ENCODE measurements at regions not wholly inside any gene's neighbourhood (a gene's known extent, or its start where the extent isn't known, plus 50 kb on each side); places are given as distances from the start of the nearest gene placed in this dataset.

DNA sequence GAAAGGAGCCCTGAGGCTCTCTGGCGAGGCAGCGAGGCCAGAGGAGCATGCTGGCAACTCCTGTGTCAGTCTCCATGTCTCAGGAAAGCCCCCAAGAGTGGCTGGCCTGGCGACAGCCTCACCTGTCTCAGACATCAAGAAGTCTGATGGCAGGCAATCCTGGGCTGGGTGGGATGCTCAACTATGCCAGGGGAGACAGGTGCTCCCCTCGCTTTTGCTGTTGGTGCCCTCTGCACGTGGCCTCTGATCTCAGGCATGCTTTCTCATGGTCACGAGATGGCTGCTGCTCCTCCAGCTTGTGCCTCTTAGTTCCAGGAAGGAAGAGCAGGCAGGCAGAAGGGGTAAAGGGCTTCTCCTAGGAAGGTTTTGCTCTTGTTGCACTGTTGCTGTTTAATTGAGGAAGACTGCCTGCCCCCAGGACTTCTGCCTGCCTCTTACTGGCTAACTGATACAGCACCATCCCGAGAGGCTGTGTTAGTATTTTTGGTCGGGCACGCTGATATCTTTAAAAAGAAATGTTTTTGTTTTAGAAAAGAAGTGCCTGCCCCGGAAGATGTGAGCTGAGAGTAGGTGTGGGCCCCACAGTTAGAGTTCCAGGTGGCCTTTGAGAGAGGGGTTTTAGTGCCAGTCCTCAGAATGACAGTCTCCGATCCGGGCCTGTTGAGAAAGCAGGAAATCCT is 344.8 kb upstream of the HS6ST1 start:
- 15% methylated on average over 12 of the region's 12 CpGs for WGBS (ENCODE audit: low lambda C conversion rate)
- DNase-seq (ENCODE audit: low spot score) = no peak
- Histone ChIP-seq H3K9me3 (ENCODE audit: low read length) (no peaks in the 10 kb centered on the region), H3K4me1 (ENCODE audit: insufficient read depth, low read length) (no peaks in the 10 kb centered on the region), H3K4me2 (ENCODE audit: low read depth, low read length) (no peak overlapping the region), H3K27ac (ENCODE audit: extremely low read length, insufficient read depth, low read length) (no peak overlapping the region), H4K20me1 (ENCODE audit: insufficient read depth, low read length) (no peaks in the 10 kb centered on the region), H2AFZ (ENCODE audit: low read length) (no peak overlapping the region), H3K4me3 (replicated peaks in 1 of 3; ENCODE audit: insufficient read depth in 1 of 3, low read depth in 2 of 3, low read length in 3 of 3) (no peak overlapping the region), H3K79me2 (ENCODE audit: insufficient read depth, low read length) (no peaks in the 10 kb centered on the region), H3K9ac (ENCODE audit: insufficient read depth, low read depth, low read length) (no peak overlapping the region), H3K36me3 (replicated peaks in 1 of 2; ENCODE audit: control insufficient read depth in 1 of 2, insufficient read depth in 2 of 2, low read length in 2 of 2) (no peaks in the 10 kb centered on the region), H3K27me3 (ENCODE audit: control insufficient read depth in 1 of 2, insufficient read depth in 2 of 2, low read length in 2 of 2) (peaks cover 6 to 63% of the 10 kb centered on the region in 2 experiments)
- ChIA-PET CTCF (ENCODE audit: low intra/inter-chr PET ratio, low total read pairs) (no interaction called here), POLR2A (no interaction called here)
- intact Hi-C loops (cut with micrococcal nuclease; ENCODE audit: unreplicated experiment) (no loop called here), in situ Hi-C loops (cut with HindIII; ENCODE audit: extremely low pct_ligation_motif_present, low pct_unique_long_range_greater_than_20kb) (no loop called here)
- FAIRE-seq = no peak
- TF ChIP-seq, protein P1, sequence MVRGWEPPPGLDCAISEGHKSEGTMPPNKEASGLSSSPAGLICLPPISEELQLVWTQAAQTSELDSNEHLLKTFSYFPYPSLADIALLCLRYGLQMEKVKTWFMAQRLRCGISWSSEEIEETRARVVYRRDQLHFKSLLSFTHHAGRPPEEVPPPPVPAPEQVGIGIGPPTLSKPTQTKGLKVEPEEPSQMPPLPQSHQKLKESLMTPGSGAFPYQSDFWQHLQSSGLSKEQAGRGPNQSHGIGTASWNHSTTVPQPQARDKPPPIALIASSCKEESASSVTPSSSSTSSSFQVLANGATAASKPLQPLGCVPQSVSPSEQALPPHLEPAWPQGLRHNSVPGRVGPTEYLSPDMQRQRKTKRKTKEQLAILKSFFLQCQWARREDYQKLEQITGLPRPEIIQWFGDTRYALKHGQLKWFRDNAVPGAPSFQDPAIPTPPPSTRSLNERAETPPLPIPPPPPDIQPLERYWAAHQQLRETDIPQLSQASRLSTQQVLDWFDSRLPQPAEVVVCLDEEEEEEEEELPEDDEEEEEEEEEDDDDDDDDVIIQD (CRISPR knock-in tag; IDR thresholded peaks at IDR 0.05; ENCODE audit: low read depth) = no peak
- TF ChIP-seq, protein P2, sequence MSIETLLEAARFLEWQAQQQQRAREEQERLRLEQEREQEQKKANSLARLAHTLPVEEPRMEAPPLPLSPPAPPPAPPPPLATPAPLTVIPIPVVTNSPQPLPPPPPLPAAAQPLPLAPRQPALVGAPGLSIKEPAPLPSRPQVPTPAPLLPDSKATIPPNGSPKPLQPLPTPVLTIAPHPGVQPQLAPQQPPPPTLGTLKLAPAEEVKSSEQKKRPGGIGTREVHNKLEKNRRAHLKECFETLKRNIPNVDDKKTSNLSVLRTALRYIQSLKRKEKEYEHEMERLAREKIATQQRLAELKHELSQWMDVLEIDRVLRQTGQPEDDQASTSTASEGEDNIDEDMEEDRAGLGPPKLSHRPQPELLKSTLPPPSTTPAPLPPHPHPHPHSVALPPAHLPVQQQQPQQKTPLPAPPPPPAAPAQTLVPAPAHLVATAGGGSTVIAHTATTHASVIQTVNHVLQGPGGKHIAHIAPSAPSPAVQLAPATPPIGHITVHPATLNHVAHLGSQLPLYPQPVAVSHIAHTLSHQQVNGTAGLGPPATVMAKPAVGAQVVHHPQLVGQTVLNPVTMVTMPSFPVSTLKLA (IDR thresholded peaks at IDR 0.05) = peak; percentile 83
- no TSS peak for BruUV-seq (replicated peaks)
- ATAC-seq = no peak

DNA sequence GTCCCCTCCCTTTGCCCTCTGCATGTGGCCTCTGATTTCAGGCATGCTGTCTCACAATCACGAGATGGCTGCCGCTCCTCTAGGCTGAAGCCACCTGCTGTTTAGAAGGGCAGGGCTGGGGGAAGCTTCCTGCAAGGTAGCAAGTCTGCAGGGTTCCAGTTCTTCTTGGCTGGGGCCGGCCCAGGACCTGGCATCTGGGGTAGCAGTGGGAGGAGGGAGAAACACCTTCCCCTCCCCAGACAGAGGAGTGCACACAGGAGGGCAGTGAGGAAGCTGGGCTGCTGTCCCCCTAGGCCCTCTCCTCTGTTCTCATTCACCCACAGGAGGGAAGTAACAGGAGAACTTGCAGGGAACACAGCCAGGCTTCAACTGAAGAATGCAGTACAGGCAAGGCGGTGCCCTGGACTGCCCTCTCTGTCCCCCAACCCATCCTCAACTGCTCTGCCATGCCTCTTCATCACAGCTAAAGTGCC is 345.9 kb upstream of the HS6ST1 start:
- intact Hi-C loops (cut with micrococcal nuclease; ENCODE audit: unreplicated experiment) = no loop called here
- ATAC-seq = no peak
- in situ Hi-C loops (cut with HindIII; ENCODE audit: extremely low pct_ligation_motif_present, low pct_unique_long_range_greater_than_20kb) = no loop called here
- no peak overlapping the region for H3K27ac ChIP-seq (ENCODE audit: extremely low read length, insufficient read depth, low read length)
- H3K9ac ChIP-seq (ENCODE audit: insufficient read depth, low read depth, low read length) = no peak overlapping the region
- H3K4me2 ChIP-seq (ENCODE audit: low read depth, low read length) = no peak overlapping the region
- H3K9me3 ChIP-seq (ENCODE audit: low read length) = no peaks in the 10 kb centered on the region
- DNase-seq (ENCODE audit: low spot score) = no peak
- no peaks in the 10 kb centered on the region for H4K20me1 ChIP-seq (ENCODE audit: insufficient read depth, low read length)
- H3K79me2 ChIP-seq (ENCODE audit: insufficient read depth, low read length) = no peaks in the 10 kb centered on the region
- no peak overlapping the region for H2AFZ ChIP-seq (ENCODE audit: low read length)
- ChIA-PET CTCF (ENCODE audit: low intra/inter-chr PET ratio, low total read pairs) (no interaction called here), POLR2A (no interaction called here)
- no TSS peak for BruUV-seq (replicated peaks)
- peaks cover 5 to 53% of the 10 kb centered on the region in 2 experiments for H3K27me3 ChIP-seq (ENCODE audit: control insufficient read depth in 1 of 2, insufficient read depth in 2 of 2, low read length in 2 of 2)
- no peaks in the 10 kb centered on the region for H3K36me3 ChIP-seq (replicated peaks in 1 of 2; ENCODE audit: control insufficient read depth in 1 of 2, insufficient read depth in 2 of 2, low read length in 2 of 2)
- no peak for FAIRE-seq
- H3K4me3 ChIP-seq (replicated peaks in 1 of 3; ENCODE audit: insufficient read depth in 1 of 3, low read depth in 2 of 3, low read length in 3 of 3) = no peak overlapping the region
- H3K4me1 ChIP-seq (ENCODE audit: insufficient read depth, low read length) = no peaks in the 10 kb centered on the region
- WGBS (ENCODE audit: low lambda C conversion rate) = 19% methylated on average over 3 of the region's 4 CpGs
- TF ChIP-seq, protein P3, sequence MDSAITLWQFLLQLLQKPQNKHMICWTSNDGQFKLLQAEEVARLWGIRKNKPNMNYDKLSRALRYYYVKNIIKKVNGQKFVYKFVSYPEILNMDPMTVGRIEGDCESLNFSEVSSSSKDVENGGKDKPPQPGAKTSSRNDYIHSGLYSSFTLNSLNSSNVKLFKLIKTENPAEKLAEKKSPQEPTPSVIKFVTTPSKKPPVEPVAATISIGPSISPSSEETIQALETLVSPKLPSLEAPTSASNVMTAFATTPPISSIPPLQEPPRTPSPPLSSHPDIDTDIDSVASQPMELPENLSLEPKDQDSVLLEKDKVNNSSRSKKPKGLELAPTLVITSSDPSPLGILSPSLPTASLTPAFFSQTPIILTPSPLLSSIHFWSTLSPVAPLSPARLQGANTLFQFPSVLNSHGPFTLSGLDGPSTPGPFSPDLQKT (CRISPR knock-in tag; IDR thresholded peaks at IDR 0.05; ENCODE audit: borderline replicate concordance) = no peak
- TF ChIP-seq, protein P4, sequence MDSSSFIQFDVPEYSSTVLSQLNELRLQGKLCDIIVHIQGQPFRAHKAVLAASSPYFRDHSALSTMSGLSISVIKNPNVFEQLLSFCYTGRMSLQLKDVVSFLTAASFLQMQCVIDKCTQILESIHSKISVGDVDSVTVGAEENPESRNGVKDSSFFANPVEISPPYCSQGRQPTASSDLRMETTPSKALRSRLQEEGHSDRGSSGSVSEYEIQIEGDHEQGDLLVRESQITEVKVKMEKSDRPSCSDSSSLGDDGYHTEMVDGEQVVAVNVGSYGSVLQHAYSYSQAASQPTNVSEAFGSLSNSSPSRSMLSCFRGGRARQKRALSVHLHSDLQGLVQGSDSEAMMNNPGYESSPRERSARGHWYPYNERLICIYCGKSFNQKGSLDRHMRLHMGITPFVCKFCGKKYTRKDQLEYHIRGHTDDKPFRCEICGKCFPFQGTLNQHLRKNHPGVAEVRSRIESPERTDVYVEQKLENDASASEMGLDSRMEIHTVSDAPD (CRISPR knock-in tag; IDR thresholded peaks at IDR 0.05) = no peak
- no peak for TF ChIP-seq ZSCAN30 (CRISPR knock-in tag; IDR thresholded peaks at IDR 0.05)
- TF ChIP-seq ZNF83 (CRISPR knock-in tag; IDR thresholded peaks at IDR 0.05; ENCODE audit: borderline replicate concordance) = no peak
- no peak for TF ChIP-seq ZNF136 (CRISPR knock-in tag; IDR thresholded peaks at IDR 0.05; ENCODE audit: low read depth)
